Body of pancreas (tissue), 4 donors: ENCODE measurements at regions not wholly inside any gene's neighbourhood (a gene's known extent, or its start where the extent isn't known, plus 50 kb on each side); places are given as distances from the start of the nearest gene placed in this dataset.

Experiments
- POLR2A ChIP-seq, 3 donors: fragments of 450-650 bp; IDR thresholded peaks; one replicate each; pipeline ENCODE4 v1.6.1; 2016; ENCODE audit warnings: antibody characterized with exemption in 3 of 3, mild to moderate bottlenecking in 2 of 3
- TF ChIP-seq, protein P1 (sequence below), 7 experiments: fragments of 450-650 bp in 4 of 7; fragments of 200-600 bp in 3 of 7; sonication (generic) in 3 of 7; IDR thresholded peaks; one replicate each; pipeline ENCODE4 v1.5.1; 2016 to 2019; ENCODE audit warnings: antibody characterized with exemption in 7 of 7

DNA sequence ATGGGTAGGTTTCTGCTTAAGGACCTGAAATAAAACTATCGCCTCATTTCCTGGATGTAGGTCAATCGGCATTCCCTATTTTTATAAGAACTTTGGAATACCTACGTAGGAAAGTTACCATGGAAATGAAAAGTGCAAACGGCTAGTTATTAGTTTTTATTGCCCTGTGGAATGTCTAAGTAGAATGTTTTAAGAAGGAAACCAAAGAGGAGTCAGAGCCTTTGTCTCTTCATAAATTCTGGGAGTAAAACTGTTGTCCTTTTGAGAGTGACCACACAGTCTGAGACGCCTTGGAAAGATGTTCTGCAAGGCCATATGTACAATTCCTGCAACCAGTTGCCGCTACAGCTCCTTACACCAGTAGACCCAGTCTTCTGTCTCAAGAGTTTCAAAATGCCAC, 176.0 kb upstream of the SEL1L start:
- TF ChIP-seq, protein P1, sequence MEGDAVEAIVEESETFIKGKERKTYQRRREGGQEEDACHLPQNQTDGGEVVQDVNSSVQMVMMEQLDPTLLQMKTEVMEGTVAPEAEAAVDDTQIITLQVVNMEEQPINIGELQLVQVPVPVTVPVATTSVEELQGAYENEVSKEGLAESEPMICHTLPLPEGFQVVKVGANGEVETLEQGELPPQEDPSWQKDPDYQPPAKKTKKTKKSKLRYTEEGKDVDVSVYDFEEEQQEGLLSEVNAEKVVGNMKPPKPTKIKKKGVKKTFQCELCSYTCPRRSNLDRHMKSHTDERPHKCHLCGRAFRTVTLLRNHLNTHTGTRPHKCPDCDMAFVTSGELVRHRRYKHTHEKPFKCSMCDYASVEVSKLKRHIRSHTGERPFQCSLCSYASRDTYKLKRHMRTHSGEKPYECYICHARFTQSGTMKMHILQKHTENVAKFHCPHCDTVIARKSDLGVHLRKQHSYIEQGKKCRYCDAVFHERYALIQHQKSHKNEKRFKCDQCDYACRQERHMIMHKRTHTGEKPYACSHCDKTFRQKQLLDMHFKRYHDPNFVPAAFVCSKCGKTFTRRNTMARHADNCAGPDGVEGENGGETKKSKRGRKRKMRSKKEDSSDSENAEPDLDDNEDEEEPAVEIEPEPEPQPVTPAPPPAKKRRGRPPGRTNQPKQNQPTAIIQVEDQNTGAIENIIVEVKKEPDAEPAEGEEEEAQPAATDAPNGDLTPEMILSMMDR (IDR thresholded peaks at IDR 0.05), result no peak
- no peak for TF ChIP-seq POLR2A (IDR thresholded peaks at IDR 0.05)
